Activated T-helper 17 cell treated with anti-CD3 and anti-CD28 coated beads, Interleukin-2, amount 50 U/mL, for 72 hours (primary cell): ENCODE measurements at regions not wholly inside any gene's neighbourhood (a gene's known extent, or its start where the extent isn't known, plus 50 kb on each side); places are given as distances from the start of the nearest gene placed in this dataset.

Experiments
- ATAC-seq: fragments of 150-1000 bp; cut with Tn5 transposase; replicated peaks from 2 replicates; pipeline ENCODE4 v1.10.0; 2021; ENCODE audit warnings: mild to moderate bottlenecking, moderate library complexity
- H3K27ac Mint-ChIP-seq: one replicate; pipeline ENCODE4 v1.8.0; 2022; ENCODE audit warnings: mixed read lengths
- H3K27me3 Mint-ChIP-seq: one replicate; pipeline ENCODE4 v1.8.0; 2022; ENCODE audit warnings: mixed read lengths
- H3K36me3 Mint-ChIP-seq: one replicate; pipeline ENCODE4 v1.8.0; 2022; ENCODE audit warnings: low read depth, mild to moderate bottlenecking, mixed read lengths
- H3K4me1 Mint-ChIP-seq: one replicate; pipeline ENCODE4 v1.8.0; 2022; ENCODE audit warnings: mixed read lengths
- H3K4me3 Mint-ChIP-seq: one replicate; pipeline ENCODE4 v1.8.0; 2022; ENCODE audit warnings: mild to moderate bottlenecking, mixed read lengths
- H3K9me3 Mint-ChIP-seq: one replicate; pipeline ENCODE4 v1.8.0; 2022; ENCODE audit warnings: mixed read lengths

DNA sequence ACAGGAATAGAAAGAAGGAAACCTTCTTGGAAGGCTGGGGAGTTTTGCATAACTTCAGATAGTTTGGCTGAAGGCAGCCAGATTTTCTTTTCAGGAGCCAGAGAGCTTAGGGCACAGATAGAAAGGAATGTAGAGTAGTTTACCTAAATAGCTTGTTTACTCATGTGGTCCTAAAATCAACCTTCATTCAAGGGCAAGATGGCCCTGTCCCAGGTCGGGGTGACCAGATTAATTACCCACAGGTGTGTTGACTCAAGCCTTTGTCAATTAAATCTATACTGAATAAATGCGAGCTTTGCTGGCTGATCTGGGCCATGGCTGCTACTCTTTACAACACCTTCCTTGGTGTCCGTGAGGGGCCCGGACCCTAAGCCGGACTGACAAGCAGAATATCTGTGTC is 792.0 kb upstream of the MAN1A1 start:
- ATAC-seq: no peak

DNA sequence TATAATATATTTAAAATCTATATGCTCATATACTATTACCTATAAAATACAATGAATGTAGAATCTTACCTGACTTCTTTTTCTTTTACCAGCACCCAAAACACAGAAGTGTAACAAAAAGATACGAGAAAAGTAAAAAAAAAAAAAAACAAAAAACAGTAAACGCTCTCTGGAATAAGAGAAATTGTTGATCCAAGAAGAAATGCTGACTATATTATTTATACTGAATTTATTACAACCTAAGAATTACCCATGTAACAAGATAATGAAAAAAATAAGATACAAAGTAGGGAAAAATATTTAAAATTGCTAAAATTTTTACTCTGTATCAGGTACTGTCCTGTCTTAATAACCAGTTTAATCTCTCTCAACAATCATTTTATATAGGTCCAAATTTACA is 787.9 kb upstream of the MAN1A1 start:
- no peak overlapping the region for H3K4me3 Mint-ChIP-seq
- no peak overlapping the region for H3K27ac Mint-ChIP-seq
- H3K27me3 Mint-ChIP-seq: no peaks in the 10 kb centered on the region
- H3K9me3 Mint-ChIP-seq: no peaks in the 10 kb centered on the region
- ATAC-seq: no peak
- H3K36me3 Mint-ChIP-seq: no peaks in the 10 kb centered on the region
- no peaks in the 10 kb centered on the region for H3K4me1 Mint-ChIP-seq

More for the DNA sequence above, 792.0 kb upstream of the MAN1A1 start:
- H3K36me3 Mint-ChIP-seq: no peaks in the 10 kb centered on the region
- no peak overlapping the region for H3K4me3 Mint-ChIP-seq
- no peak overlapping the region for H3K27ac Mint-ChIP-seq
- H3K9me3 Mint-ChIP-seq: peaks cover 4% of the 10 kb centered on the region
- no peaks in the 10 kb centered on the region for H3K4me1 Mint-ChIP-seq
- H3K27me3 Mint-ChIP-seq: peaks cover 3% of the 10 kb centered on the region

DNA sequence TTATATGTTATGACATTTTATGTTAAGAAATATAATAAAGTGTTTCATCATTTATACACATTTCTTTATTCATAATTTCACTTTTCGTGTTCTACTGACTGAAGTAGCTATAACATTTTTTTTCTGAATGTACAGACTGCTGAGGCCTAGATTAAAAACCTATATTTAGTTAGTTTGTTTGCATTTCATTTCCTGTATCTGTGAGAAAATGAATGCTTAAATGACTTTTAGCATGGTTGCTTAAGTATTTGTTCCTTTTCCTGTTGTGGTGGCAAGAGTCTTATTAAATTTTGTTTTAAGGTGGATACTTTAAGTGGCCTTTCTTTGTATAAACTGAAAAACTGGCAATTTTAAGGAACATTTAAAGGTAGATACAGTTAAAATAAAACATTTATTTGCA is 779.7 kb upstream of the MAN1A1 start:
- no peak for ATAC-seq
- no peaks in the 10 kb centered on the region for H3K9me3 Mint-ChIP-seq
- H3K27ac Mint-ChIP-seq: no peak overlapping the region
- H3K27me3 Mint-ChIP-seq: no peaks in the 10 kb centered on the region
- H3K4me1 Mint-ChIP-seq: no peaks in the 10 kb centered on the region
- H3K4me3 Mint-ChIP-seq: no peak overlapping the region
- H3K36me3 Mint-ChIP-seq: no peaks in the 10 kb centered on the region

DNA sequence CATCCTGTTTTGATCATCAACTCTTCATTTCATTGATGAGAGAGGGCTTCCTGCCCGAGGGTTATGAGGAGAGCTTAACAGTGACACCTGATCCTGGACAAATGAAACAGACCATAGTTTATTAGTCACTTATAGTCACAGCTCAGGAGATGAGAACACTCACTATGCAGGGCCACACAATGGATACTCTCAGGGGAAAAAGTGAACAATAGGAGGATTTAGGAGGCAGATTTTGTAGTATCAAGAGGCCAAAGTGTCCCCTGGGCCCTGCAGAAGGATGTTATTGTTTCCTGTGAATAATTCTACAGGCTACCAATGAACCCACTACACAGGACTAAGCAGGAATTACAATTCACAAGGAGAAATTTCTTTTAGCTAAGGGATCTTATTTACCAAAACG is 772.8 kb upstream of the MAN1A1 start:
- H3K4me3 Mint-ChIP-seq: no peak overlapping the region
- no peaks in the 10 kb centered on the region for H3K36me3 Mint-ChIP-seq
- H3K4me1 Mint-ChIP-seq: no peaks in the 10 kb centered on the region
- peaks cover 3% of the 10 kb centered on the region for H3K9me3 Mint-ChIP-seq
- no peak overlapping the region for H3K27ac Mint-ChIP-seq
- no peaks in the 10 kb centered on the region for H3K27me3 Mint-ChIP-seq
- no peak for ATAC-seq

DNA sequence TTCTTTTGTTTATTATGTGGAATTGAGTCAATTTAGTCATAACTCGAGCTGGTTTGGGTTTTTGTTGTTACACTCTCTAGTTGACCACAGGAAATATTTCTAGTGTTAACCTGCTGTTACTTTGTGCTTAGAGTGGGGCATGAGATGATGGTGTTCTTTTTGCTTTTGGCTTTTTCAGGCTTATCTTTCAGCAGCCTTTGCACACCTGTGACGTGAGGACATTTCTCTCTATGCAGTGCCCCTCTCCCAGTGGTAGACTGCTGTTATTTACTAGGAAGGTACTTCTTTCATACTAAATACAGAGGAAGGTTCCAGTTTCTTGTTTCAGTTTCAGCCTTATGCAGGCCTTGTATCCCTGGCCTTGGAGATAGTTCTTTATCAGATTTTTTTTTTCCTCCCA is 766.8 kb upstream of the MAN1A1 start:
- H3K9me3 Mint-ChIP-seq: peaks cover 6% of the 10 kb centered on the region
- H3K36me3 Mint-ChIP-seq: no peaks in the 10 kb centered on the region
- peaks cover 3% of the 10 kb centered on the region for H3K27me3 Mint-ChIP-seq
- no peak overlapping the region for H3K27ac Mint-ChIP-seq
- H3K4me3 Mint-ChIP-seq: no peak overlapping the region
- no peaks in the 10 kb centered on the region for H3K4me1 Mint-ChIP-seq
- no peak for ATAC-seq

DNA sequence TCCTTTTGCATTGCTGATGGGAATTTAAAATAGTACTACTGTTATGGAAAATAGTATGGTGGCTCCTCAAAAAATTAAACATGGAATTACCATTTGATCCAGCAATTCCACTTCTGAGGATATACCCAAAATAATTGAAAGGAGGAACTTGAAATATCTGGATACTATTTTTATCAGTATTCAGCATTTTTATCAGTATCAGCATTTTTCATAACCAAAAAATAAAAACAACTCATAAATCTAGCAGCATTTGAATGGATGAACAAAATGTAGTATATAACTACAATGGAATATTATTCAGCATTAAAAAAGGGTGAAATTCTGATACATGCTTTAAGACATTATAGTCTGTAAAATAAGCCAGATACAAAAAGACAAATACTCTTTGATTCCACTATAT is 763.4 kb upstream of the MAN1A1 start:
- H3K27ac Mint-ChIP-seq: no peak overlapping the region

DNA sequence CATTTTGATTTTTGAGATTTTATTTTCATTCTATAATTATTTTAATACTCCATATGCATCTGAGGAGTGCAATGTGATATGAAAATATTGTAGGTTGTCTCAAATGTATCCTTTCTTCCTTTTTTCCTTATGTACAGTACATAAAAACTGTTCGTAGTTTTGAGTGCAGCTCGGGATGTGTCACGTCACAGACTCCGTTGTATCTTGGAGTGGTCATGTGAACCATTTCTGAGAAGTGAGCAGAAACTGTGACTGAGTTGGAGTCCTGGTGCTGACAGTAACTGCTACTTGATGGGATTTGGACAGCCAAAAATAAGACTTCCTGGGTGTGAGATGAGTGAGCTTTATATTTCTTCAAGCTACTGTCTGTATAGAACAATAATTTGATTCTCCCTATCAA is 761.4 kb upstream of the MAN1A1 start:
- H3K9me3 Mint-ChIP-seq: peaks cover 8% of the 10 kb centered on the region
- ATAC-seq: no peak
- no peaks in the 10 kb centered on the region for H3K36me3 Mint-ChIP-seq
- H3K4me1 Mint-ChIP-seq: no peaks in the 10 kb centered on the region
- H3K27ac Mint-ChIP-seq: no peak overlapping the region
- peaks cover 3% of the 10 kb centered on the region for H3K27me3 Mint-ChIP-seq
- no peak overlapping the region for H3K4me3 Mint-ChIP-seq

More for the DNA sequence above, 763.4 kb upstream of the MAN1A1 start:
- Mint-ChIP-seq H3K9me3 (peaks cover 9% of the 10 kb centered on the region), H3K36me3 (no peaks in the 10 kb centered on the region), H3K4me3 (no peak overlapping the region), H3K4me1 (no peaks in the 10 kb centered on the region), H3K27me3 (peaks cover 3% of the 10 kb centered on the region)
- ATAC-seq: no peak

DNA sequence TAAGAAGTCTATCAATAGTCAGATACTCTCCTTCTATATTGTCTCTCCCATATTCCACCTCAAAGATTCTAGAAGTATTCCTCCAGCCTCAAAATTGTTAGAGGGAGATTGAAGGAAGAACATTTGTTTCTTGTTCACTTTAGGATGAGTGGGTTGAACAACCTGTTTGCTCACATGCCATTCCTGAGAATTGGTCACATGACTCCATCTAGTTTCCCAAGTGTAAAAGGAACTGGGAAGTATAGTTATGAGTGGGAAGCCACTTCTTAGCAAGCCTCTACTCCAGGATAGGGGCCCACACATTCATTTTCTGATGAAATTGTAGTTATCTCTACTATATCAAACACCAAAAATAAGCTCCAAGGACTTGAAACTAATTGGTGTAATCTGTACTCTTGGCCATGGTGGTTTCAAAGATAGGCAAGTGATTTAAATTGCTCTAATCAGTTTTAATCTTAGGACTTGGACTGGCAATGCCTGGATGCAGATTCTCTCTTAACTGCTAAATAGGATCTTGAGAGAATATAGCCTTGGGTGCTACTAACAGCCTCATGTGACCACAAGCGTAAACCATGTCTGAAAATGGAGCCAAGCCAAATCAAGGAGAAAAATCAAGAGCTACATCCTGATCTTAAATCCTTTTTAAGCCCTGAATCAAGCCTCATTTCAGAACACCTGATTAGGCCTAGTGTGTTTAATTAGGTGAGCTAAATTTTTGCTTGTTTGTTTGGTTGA is 758.7 kb upstream of the MAN1A1 start:
- Mint-ChIP-seq H3K4me1 (no peaks in the 10 kb centered on the region), H3K4me3 (no peak overlapping the region), H3K9me3 (peaks cover 3% of the 10 kb centered on the region), H3K27ac (no peak overlapping the region), H3K27me3 (no peaks in the 10 kb centered on the region), H3K36me3 (no peaks in the 10 kb centered on the region)
- ATAC-seq: no peak

DNA sequence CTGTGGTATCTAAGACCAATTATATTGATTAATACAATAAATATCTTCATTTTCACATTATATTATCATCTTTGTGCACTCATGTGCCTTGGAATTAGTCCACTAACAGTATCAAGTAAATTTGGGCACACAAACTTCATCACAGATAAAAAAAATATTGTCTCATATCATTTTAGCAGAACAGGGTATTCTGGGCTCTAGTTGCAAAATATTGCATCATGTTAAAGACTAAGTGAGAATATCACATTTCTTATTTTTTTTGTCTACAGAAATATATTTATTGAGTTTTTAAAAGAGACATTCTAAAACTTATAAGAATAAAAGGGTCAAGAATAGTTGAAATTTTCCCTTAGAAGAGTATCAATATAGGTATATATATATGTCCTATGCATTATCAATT is 754.1 kb upstream of the MAN1A1 start:
- ATAC-seq: no peak
- H3K9me3 Mint-ChIP-seq: no peaks in the 10 kb centered on the region
- H3K27me3 Mint-ChIP-seq: no peaks in the 10 kb centered on the region
- no peak overlapping the region for H3K27ac Mint-ChIP-seq
- H3K36me3 Mint-ChIP-seq: no peaks in the 10 kb centered on the region
- H3K4me1 Mint-ChIP-seq: no peaks in the 10 kb centered on the region
- no peak overlapping the region for H3K4me3 Mint-ChIP-seq

DNA sequence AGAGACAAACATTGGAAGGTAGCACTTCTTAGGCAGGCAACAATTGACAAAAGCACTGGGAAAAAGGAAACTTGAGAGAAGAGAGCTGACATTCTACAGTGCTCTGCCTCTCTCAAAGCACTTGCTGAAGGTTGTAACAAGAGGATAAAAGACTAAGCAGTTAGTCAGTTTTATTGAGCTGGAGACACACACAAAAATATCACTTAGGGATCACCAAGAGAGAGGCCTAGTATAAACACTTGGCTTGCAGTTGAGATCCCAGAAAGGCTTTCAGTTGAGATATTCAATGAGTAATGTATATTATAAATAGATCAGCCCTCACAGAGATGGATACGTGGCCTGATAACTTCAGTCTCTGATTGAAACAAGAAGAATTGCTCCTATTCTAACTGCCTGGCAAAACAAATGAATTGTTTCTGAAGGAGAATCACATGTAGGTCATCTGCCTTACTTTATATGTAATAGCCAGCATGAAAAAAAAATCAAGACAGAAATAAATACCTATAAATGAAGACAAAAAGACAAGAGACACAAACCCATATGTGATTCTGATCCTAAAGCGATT is 747.2 kb upstream of the MAN1A1 start:
- no peaks in the 10 kb centered on the region for H3K4me1 Mint-ChIP-seq
- H3K4me3 Mint-ChIP-seq: no peak overlapping the region
- no peak for ATAC-seq
- H3K36me3 Mint-ChIP-seq: no peaks in the 10 kb centered on the region
- no peaks in the 10 kb centered on the region for H3K27me3 Mint-ChIP-seq
- no peaks in the 10 kb centered on the region for H3K9me3 Mint-ChIP-seq
- H3K27ac Mint-ChIP-seq: no peak overlapping the region

DNA sequence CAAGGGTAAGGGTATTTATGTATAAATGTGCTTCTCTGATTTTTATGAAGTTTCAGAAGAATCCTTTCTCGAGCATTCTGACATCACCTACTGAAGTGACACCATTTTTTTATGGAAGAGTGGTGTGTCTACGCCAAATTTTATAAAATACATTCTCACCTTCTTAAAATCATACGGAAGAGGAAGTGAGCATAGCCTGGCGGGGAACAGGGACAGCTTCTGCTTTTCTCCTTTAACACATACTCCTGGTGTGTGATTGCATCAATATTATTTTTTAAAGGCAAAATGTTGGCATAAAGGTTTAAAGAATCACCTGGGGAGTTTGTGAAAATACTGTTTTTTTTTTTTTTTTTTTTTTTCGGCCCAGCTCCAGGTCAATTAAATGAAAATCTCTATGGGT is 733.6 kb upstream of the MAN1A1 start:
- Mint-ChIP-seq H3K4me1 (no peaks in the 10 kb centered on the region), H3K4me3 (no peak overlapping the region), H3K9me3 (no peaks in the 10 kb centered on the region), H3K36me3 (no peaks in the 10 kb centered on the region), H3K27me3 (no peaks in the 10 kb centered on the region), H3K27ac (no peak overlapping the region)
- ATAC-seq: no peak

DNA sequence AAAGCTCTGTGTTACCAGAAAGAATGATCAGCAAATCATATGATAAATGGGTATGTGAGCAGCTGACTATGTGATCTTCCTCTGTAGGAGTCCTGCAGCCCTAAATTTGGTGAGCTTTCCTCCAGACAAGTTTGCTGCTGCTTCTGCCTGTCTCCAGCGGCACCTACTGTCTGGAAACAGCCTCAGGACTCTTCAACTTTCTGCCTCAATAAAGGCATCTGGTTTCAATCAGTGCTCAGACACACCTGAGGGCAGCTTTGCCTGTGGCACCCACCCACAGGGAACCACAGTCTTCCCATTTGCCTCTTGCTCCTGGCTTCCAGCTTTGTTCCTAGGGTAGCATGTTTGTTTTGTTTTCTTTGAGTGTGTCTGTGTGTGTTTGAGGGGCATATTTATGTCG is 727.9 kb upstream of the MAN1A1 start:
- H3K4me1 Mint-ChIP-seq: no peaks in the 10 kb centered on the region
- no peaks in the 10 kb centered on the region for H3K36me3 Mint-ChIP-seq
- no peaks in the 10 kb centered on the region for H3K9me3 Mint-ChIP-seq
- H3K27me3 Mint-ChIP-seq: no peaks in the 10 kb centered on the region
- H3K27ac Mint-ChIP-seq: no peak overlapping the region
- peak; percentile 7 for ATAC-seq
- no peak overlapping the region for H3K4me3 Mint-ChIP-seq

DNA sequence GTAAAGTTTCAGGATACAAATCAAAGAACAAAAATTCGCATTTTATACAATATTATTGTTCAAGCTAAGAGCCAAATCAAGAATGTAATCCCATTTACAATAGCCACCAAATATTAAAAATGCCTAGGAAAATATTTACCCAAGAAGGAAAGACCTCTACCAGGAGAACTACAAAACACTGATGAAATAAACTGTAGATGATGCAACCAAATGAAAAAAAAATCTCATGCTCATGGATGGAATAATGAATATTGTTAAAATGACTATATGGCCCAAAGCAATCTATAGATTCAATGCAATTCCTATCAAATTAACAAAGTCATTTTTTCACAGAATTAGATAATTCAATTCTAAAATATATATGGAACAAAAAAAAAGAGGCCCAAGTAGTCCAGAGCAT is 708.8 kb upstream of the MAN1A1 start:
- no peak overlapping the region for H3K4me3 Mint-ChIP-seq
- no peaks in the 10 kb centered on the region for H3K36me3 Mint-ChIP-seq
- H3K27me3 Mint-ChIP-seq: no peaks in the 10 kb centered on the region
- no peak overlapping the region for H3K27ac Mint-ChIP-seq
- H3K4me1 Mint-ChIP-seq: no peaks in the 10 kb centered on the region
- no peak for ATAC-seq
- peaks cover 4% of the 10 kb centered on the region for H3K9me3 Mint-ChIP-seq

DNA sequence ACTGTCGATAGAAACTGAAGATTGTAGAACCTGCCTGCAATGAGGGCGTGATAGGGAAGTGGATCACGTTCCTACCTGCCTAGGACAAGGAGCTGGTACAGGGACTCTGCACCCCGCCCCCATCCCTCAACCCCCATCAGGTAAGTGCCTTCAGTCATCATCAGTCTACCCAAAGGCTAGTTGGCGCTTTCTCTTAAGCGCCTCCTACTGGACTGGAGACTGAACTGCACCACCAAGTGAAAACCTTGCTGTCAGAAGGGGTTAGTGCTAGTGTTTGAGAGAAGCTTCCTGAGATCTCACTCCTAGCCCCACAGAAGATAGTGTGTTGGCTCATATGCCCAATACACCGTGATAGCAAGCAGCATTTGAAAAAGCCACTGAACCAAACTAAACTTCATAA is 706.5 kb upstream of the MAN1A1 start:
- Mint-ChIP-seq H3K27ac (no peak overlapping the region), H3K27me3 (no peaks in the 10 kb centered on the region), H3K4me1 (no peaks in the 10 kb centered on the region), H3K36me3 (no peaks in the 10 kb centered on the region), H3K4me3 (no peak overlapping the region), H3K9me3 (peaks cover 4% of the 10 kb centered on the region)
- ATAC-seq: peak; percentile 26

DNA sequence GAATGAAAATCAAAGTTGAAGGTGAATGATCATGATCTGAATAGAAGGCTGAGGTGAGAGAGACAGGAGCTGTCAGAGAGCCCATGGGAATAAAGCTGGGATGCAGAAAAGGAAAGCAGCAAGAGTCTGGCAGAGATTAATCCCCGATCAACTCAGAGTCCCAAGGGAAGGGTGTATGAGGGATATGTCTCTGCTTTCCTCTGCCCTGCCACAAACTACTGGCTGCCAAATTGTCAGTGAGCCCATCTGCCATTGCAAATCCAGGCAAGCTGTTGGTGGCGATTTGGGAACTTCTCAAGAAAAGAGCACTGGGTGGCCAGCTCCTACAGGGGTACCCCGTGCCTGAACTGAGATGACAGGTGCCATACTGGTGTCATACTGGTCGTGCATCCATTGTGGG is 705.5 kb upstream of the MAN1A1 start:
- H3K27me3 Mint-ChIP-seq: no peaks in the 10 kb centered on the region
- H3K4me1 Mint-ChIP-seq: no peaks in the 10 kb centered on the region
- no peak for ATAC-seq
- H3K4me3 Mint-ChIP-seq: no peak overlapping the region
- no peak overlapping the region for H3K27ac Mint-ChIP-seq
- H3K9me3 Mint-ChIP-seq: peaks cover 4% of the 10 kb centered on the region
- H3K36me3 Mint-ChIP-seq: no peaks in the 10 kb centered on the region

DNA sequence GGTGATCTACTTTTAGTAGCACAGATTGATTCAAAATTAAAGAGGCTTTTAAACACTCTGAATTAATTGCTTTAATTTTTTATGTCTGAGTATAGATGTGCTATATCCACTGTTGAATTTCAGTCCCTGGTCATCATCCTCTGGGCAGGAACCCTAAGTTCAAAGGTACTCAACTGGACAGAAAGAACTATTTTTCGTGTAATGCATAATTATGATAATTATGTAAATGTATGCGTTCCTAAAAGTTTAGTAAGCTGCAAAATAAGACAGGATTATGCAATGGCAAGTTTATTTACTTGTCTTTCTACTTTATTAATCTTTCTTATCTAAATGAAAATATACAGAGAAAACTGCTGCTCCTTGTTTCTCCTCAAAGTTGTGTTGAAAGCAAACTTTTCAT is 690.1 kb upstream of the MAN1A1 start:
- ATAC-seq: no peak
- no peak overlapping the region for H3K4me3 Mint-ChIP-seq
- no peaks in the 10 kb centered on the region for H3K36me3 Mint-ChIP-seq
- no peak overlapping the region for H3K27ac Mint-ChIP-seq
- no peaks in the 10 kb centered on the region for H3K9me3 Mint-ChIP-seq
- H3K27me3 Mint-ChIP-seq: peaks cover 4% of the 10 kb centered on the region
- no peaks in the 10 kb centered on the region for H3K4me1 Mint-ChIP-seq
